ENCODE measurements at regions not wholly inside any gene's neighbourhood (a gene's known extent, or its start where the extent isn't known, plus 50 kb on each side); places are given as distances from the start of the nearest gene placed in this dataset.

GRCh38 chr4:107219681-107220080 lies 183.6 kb upstream of the DKK2 start:
- H3K4me1 ChIP-seq (ENCODE audit: insufficient read depth, low read length, poor library complexity, severe bottlenecking) = no peaks in the 10 kb centered on the region
- no peak overlapping the region for H3K4me3 ChIP-seq (ENCODE audit: low read length, poor library complexity, severe bottlenecking)
- no peak overlapping the region for H3K4me2 ChIP-seq (ENCODE audit: low read depth, low read length, poor library complexity, severe bottlenecking)
- H4K20me1 ChIP-seq (ENCODE audit: insufficient read depth, low read length, poor library complexity, severe bottlenecking) = no peaks in the 10 kb centered on the region
- no peak overlapping the region for H3K9ac ChIP-seq (ENCODE audit: low read depth, low read length, poor library complexity, severe bottlenecking)
- TF ChIP-seq CTCF (conservative IDR thresholded peaks at IDR 0.05; ENCODE audit: low read length) (no peak), EZH2phosphoT487 (IDR thresholded peaks at IDR 0.05; ENCODE audit: borderline replicate concordance) (no peak)
- no peaks in the 10 kb centered on the region for H3K9me3 ChIP-seq (ENCODE audit: insufficient read depth, low read depth, low read length)
- H3F3A ChIP-seq (ENCODE audit: low read depth) = no peaks in the 10 kb centered on the region
- H2AFZ ChIP-seq (ENCODE audit: low read length) = no peak overlapping the region
- H3K27me3 ChIP-seq (ENCODE audit: insufficient read depth, low read length, poor library complexity, severe bottlenecking) = no peaks in the 10 kb centered on the region
- no peaks in the 10 kb centered on the region for H3K79me2 ChIP-seq (ENCODE audit: insufficient read depth, low read length)
- no peaks in the 10 kb centered on the region for H3K9me2 ChIP-seq (replicated peaks; ENCODE audit: low read depth, low read length)
- no peaks in the 10 kb centered on the region for H3K36me3 ChIP-seq (ENCODE audit: insufficient read depth, low read length)

DNA sequence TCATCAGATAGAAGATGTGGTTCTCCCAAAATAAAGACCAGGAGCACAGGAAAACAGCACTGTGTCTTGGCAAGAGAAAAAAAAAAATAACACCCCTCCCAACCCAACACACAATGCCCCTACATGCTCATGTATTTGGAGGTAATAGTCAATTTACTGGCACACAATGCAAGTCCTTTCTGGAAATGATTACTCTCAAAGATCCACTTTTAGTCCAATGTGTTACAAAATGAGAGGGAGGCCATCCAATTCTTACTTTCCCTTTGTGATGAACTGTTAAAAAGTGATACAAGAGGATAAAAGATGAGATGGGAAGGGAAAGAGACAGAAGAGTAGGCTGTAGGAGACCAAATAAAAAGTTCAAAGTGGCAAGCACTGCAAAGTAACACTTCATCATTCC lies 180.3 kb upstream of the DKK2 start:
- Histone ChIP-seq H2AFZ (ENCODE audit: low read length) (no peak overlapping the region), H3K9me3 (ENCODE audit: insufficient read depth, low read depth, low read length) (no peaks in the 10 kb centered on the region), H3K36me3 (ENCODE audit: insufficient read depth, low read length) (no peaks in the 10 kb centered on the region), H3K9ac (ENCODE audit: low read depth, low read length, poor library complexity, severe bottlenecking) (no peak overlapping the region), H3K4me1 (ENCODE audit: insufficient read depth, low read length, poor library complexity, severe bottlenecking) (no peaks in the 10 kb centered on the region), H3K4me3 (ENCODE audit: low read length, poor library complexity, severe bottlenecking) (no peak overlapping the region), H3K4me2 (ENCODE audit: low read depth, low read length, poor library complexity, severe bottlenecking) (no peak overlapping the region), H3K27me3 (ENCODE audit: insufficient read depth, low read length, poor library complexity, severe bottlenecking) (no peaks in the 10 kb centered on the region), H3F3A (ENCODE audit: low read depth) (no peaks in the 10 kb centered on the region), H4K20me1 (ENCODE audit: insufficient read depth, low read length, poor library complexity, severe bottlenecking) (no peaks in the 10 kb centered on the region), H3K79me2 (ENCODE audit: insufficient read depth, low read length) (no peaks in the 10 kb centered on the region), H3K9me2 (replicated peaks; ENCODE audit: low read depth, low read length) (no peaks in the 10 kb centered on the region)
- no peak for TF ChIP-seq CTCF (conservative IDR thresholded peaks at IDR 0.05; ENCODE audit: low read length)
- TF ChIP-seq EZH2phosphoT487 (IDR thresholded peaks at IDR 0.05; ENCODE audit: borderline replicate concordance) = no peak

DNA sequence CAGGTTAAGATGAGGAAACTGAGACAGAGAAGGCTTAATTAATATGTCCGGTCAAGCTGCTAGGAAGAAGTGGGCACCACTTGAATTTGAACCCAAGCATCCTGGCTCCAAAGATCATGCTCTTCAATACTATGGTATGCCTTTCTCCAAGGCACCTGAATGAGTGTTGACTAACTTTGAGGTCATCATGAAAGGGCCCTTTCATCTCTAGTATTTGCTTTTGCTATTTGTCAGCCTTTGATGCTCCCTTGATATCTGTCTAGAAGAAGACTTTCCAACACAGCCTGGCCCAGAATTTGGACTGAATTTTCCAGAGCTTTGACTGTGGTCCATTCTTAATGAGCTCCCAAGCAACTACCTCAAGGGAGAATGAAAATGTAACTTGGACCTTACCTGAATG lies 179.1 kb upstream of the DKK2 start:
- Histone ChIP-seq H3K9ac (ENCODE audit: low read depth, low read length, poor library complexity, severe bottlenecking) (no peak overlapping the region), H3F3A (ENCODE audit: low read depth) (no peaks in the 10 kb centered on the region), H3K4me3 (ENCODE audit: low read length, poor library complexity, severe bottlenecking) (no peak overlapping the region), H3K79me2 (ENCODE audit: insufficient read depth, low read length) (no peaks in the 10 kb centered on the region), H3K9me3 (ENCODE audit: insufficient read depth, low read depth, low read length) (no peaks in the 10 kb centered on the region), H3K27me3 (ENCODE audit: insufficient read depth, low read length, poor library complexity, severe bottlenecking) (no peaks in the 10 kb centered on the region), H3K4me2 (ENCODE audit: low read depth, low read length, poor library complexity, severe bottlenecking) (no peak overlapping the region), H3K4me1 (ENCODE audit: insufficient read depth, low read length, poor library complexity, severe bottlenecking) (no peaks in the 10 kb centered on the region), H3K9me2 (replicated peaks; ENCODE audit: low read depth, low read length) (no peaks in the 10 kb centered on the region), H3K36me3 (ENCODE audit: insufficient read depth, low read length) (no peaks in the 10 kb centered on the region), H2AFZ (ENCODE audit: low read length) (no peak overlapping the region), H4K20me1 (ENCODE audit: insufficient read depth, low read length, poor library complexity, severe bottlenecking) (no peaks in the 10 kb centered on the region)
- TF ChIP-seq EZH2phosphoT487 (IDR thresholded peaks at IDR 0.05; ENCODE audit: borderline replicate concordance) (no peak), CTCF (conservative IDR thresholded peaks at IDR 0.05; ENCODE audit: low read length) (no peak)

Measured in Loucy (cell line).